HG03442 (cell line): ENCODE measurements at regions not wholly inside any gene's neighbourhood (a gene's known extent, or its start where the extent isn't known, plus 50 kb on each side); places are given as distances from the start of the nearest gene placed in this dataset.

ENCODE experiments used
- ATAC-seq: cut with Tn5 transposase; IDR thresholded peaks from one replicate; pipeline ENCODE4 v1.9.1; 2021; ENCODE audit warnings: mild to moderate bottlenecking, moderate library complexity; ENCODE audit not compliant: unreplicated experiment

DNA sequence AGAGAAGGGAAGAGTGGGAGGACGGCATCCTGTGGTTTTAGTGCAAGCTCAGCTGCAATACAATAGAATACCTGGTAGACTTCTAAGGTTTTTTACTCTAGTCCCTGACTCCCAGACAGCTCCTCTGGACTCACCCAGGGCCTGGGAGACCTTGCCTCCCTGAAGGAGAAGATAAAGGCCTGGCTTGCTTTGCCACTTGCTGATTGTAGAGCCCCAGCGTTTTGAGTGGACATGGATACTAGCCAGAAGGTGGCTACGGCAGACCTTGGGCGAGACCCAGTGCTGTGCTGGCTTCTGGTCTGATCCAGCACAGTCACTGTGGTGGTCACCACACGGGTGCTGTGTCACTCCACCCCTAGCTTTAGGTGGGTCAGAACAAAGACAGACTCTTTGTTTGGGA lies 72.2 kb upstream of the TTC14 start:
- no peak for ATAC-seq

- ATAC-seq: no peak
Observed at GRCh38 chr3:180530276-180530675, 71.7 kb upstream of the TTC14 start.

- no peak for ATAC-seq
Observed at GRCh38 chr3:180531303-180532278, 70.4 kb upstream of the TTC14 start.

- ATAC-seq: no peak
Observed at GRCh38 chr3:180534828-180535227, 67.1 kb upstream of the TTC14 start.

DNA sequence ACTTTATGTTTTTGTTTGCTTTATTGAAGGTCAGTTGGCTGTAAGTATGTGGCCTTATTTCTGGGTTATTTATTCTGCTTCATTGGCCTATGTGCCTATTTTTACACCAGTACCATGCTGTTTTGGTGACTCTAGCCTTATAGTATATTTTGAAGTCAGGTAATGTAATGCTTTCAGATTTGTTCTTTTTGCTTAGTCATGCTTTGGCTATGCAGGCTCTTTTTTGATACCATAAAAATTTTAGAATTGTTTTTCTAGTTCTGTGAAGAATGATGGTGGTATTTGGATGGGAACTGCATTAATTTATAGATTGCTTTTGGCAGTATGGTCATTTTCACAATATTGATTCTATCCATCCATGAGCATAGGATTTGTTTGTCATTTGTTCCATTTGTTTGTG lies 63.5 kb upstream of the TTC14 start:
- ATAC-seq: no peak

GRCh38 chr3:180543877-180544276 lies 58.1 kb upstream of the TTC14 start:
- no peak for ATAC-seq

GRCh38 chr3:180546863-180547262 lies 55.1 kb upstream of the TTC14 start:
- ATAC-seq: no peak

GRCh38 chr3:180548050-180548449 lies 53.9 kb upstream of the TTC14 start:
- ATAC-seq: no peak
